Vagina (tissue), 2 donors: ENCODE measurements at regions not wholly inside any gene's neighbourhood (a gene's known extent, or its start where the extent isn't known, plus 50 kb on each side); places are given as distances from the start of the nearest gene placed in this dataset.

Experiments used
- DNase-seq, 2 donors: peaks; one replicate each; pipeline ENCODE4 v3.0.0-alpha.2; 2017; ENCODE audit errors: extremely low spot score in 2 of 2
- H3K27ac ChIP-seq: fragments of 200-600 bp; sonication (generic); one replicate; pipeline ENCODE4 v1.5.1; 2019
- H3K27me3 ChIP-seq: fragments of 200-600 bp; sonication (generic); one replicate; pipeline ENCODE4 v1.5.1; 2019
- H3K36me3 ChIP-seq, 2 donors: fragments of 200-600 bp; sonication (generic); one replicate each; pipeline ENCODE4 v1.5.1; 2017 to 2019
- H3K4me1 ChIP-seq: fragments of 200-600 bp; sonication (generic); one replicate; pipeline ENCODE4 v1.5.1; 2019
- H3K4me3 ChIP-seq, 2 donors: fragments of 200-600 bp; sonication (generic); 1 replicate in 1 of 2; 2 replicates in 1 of 2; pipeline ENCODE4 v1.5.1; 2016 to 2019
- H3K9me3 ChIP-seq: fragments of 200-600 bp; sonication (generic); one replicate; pipeline ENCODE4 v1.5.1; 2019
- POLR2A ChIP-seq, 2 donors: fragments of 450-650 bp; IDR thresholded peaks; one replicate each; pipeline ENCODE4 v1.6.1; 2017; ENCODE audit warnings: antibody characterized with exemption in 2 of 2, mild to moderate bottlenecking in 2 of 2, moderate library complexity in 2 of 2
- POLR2AphosphoS5 ChIP-seq, 2 donors: sonication (generic); formaldehyde crosslinking; IDR thresholded peaks; one replicate each; pipeline ENCODE4 v1.9.0; 2017; ENCODE audit warnings: antibody characterized with exemption in 2 of 2, mild to moderate bottlenecking in 2 of 2, low read depth in 1 of 2; ENCODE audit not compliant: insufficient read depth in 1 of 2
- intact Hi-C: fragments of 100-400 bp; cut with DNase I; formaldehyde crosslinking; loops from one replicate; pipeline ENCODE4 v1.15.1; 2023
- TF ChIP-seq, protein P1 (sequence below), 3 experiments: fragments of 450-650 bp in 2 of 3; fragments of 200-600 bp in 1 of 3; sonication (generic) in 1 of 3; IDR thresholded peaks; one replicate each; pipeline ENCODE4 v1.5.1; 2017 to 2019; ENCODE audit warnings: antibody characterized with exemption in 3 of 3, mild to moderate bottlenecking in 2 of 3, moderate library complexity in 2 of 3

DNA sequence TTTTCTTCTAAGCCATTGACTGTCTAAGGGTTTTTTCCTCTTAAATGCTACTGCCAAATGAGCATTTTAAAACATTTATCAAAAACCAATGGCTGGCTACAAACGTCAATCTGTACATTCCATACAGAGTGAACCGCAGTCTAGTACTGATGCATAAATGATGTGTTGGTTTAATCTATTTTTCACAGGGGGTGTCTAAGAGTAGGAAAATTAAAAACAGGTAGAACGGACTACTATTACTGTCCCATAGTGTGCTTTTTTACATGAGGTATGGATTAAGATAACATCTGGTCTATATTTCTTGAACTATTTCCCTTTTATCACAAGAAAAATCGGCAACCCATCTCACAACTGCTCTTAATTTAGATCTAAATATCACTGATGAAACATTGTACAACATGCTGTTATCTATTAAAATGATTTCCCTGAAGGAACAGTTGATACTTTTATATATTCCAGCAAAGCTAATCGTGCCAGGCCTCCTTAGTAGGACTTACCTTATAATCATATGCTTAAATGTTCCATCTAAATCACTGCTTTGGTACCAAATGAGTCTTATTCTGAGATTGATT, 172.9 kb upstream of the CDKN3 start:
- Histone ChIP-seq H3K9me3 (no peaks in the 10 kb centered on the region), H3K36me3 (no peaks in the 10 kb centered on the region)

GRCh38 chr14:54225457-54226060, 171.2 kb upstream of the CDKN3 start:
- Histone ChIP-seq H3K4me1 (no peaks in the 10 kb centered on the region), H3K9me3 (no peaks in the 10 kb centered on the region), H3K4me3 (no peak overlapping the region), H3K27ac (no peak overlapping the region), H3K27me3 (no peaks in the 10 kb centered on the region), H3K36me3 (no peaks in the 10 kb centered on the region)
- intact Hi-C loops: no loop called here
- no peak for DNase-seq
- TF ChIP-seq POLR2AphosphoS5 (IDR thresholded peaks at IDR 0.05; ENCODE audit: insufficient read depth in 1 of 2, low read depth in 1 of 2) (no peak), POLR2A (IDR thresholded peaks at IDR 0.05) (no peak)
- TF ChIP-seq, protein P1, sequence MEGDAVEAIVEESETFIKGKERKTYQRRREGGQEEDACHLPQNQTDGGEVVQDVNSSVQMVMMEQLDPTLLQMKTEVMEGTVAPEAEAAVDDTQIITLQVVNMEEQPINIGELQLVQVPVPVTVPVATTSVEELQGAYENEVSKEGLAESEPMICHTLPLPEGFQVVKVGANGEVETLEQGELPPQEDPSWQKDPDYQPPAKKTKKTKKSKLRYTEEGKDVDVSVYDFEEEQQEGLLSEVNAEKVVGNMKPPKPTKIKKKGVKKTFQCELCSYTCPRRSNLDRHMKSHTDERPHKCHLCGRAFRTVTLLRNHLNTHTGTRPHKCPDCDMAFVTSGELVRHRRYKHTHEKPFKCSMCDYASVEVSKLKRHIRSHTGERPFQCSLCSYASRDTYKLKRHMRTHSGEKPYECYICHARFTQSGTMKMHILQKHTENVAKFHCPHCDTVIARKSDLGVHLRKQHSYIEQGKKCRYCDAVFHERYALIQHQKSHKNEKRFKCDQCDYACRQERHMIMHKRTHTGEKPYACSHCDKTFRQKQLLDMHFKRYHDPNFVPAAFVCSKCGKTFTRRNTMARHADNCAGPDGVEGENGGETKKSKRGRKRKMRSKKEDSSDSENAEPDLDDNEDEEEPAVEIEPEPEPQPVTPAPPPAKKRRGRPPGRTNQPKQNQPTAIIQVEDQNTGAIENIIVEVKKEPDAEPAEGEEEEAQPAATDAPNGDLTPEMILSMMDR (IDR thresholded peaks at IDR 0.05): no peak

More for the DNA sequence above, 172.9 kb upstream of the CDKN3 start:
- Histone ChIP-seq H3K27me3 (no peaks in the 10 kb centered on the region), H3K4me1 (peaks cover 11% of the 10 kb centered on the region), H3K27ac (no peak overlapping the region), H3K4me3 (no peak overlapping the region)
- no peak for DNase-seq
- TF ChIP-seq, protein P1 (IDR thresholded peaks at IDR 0.05): no peak
- no peak for TF ChIP-seq POLR2AphosphoS5 (IDR thresholded peaks at IDR 0.05; ENCODE audit: insufficient read depth in 1 of 2, low read depth in 1 of 2)
- no peak for TF ChIP-seq POLR2A (IDR thresholded peaks at IDR 0.05)
- intact Hi-C loops: no loop called here

GRCh38 chr14:54226103-54226502, 170.7 kb upstream of the CDKN3 start:
- no peaks in the 10 kb centered on the region for H3K9me3 ChIP-seq
- intact Hi-C loops: no loop called here
- no peaks in the 10 kb centered on the region for H3K27me3 ChIP-seq
- no peak overlapping the region for H3K27ac ChIP-seq
- no peaks in the 10 kb centered on the region for H3K36me3 ChIP-seq
- TF ChIP-seq POLR2A (IDR thresholded peaks at IDR 0.05): no peak
- no peak for TF ChIP-seq POLR2AphosphoS5 (IDR thresholded peaks at IDR 0.05; ENCODE audit: insufficient read depth in 1 of 2, low read depth in 1 of 2)
- TF ChIP-seq, protein P1 (IDR thresholded peaks at IDR 0.05): no peak
- no peaks in the 10 kb centered on the region for H3K4me1 ChIP-seq
- H3K4me3 ChIP-seq: no peak overlapping the region
- no peak for DNase-seq

DNA sequence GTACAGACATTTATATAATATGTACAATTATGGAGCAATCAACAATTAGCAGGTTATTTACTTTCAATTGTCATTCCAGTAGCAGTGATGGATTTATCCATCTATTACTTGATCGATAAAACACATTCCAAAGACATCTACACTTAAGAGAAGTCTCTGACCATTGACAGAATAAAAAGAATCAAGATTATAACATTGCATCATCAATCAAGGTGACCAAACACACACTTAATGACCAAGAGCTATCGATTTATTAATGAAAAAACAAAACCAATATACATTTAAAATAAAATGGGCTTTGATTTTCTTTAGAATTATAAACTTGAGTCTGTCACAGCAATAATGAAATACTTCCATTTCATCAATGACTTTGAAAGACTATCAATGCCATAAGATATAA, 170.2 kb upstream of the CDKN3 start:
- DNase-seq: no peak
- H3K27me3 ChIP-seq: no peaks in the 10 kb centered on the region
- TF ChIP-seq, protein P1 (IDR thresholded peaks at IDR 0.05): no peak
- TF ChIP-seq POLR2A (IDR thresholded peaks at IDR 0.05) (no peak), POLR2AphosphoS5 (IDR thresholded peaks at IDR 0.05; ENCODE audit: insufficient read depth in 1 of 2, low read depth in 1 of 2) (no peak)

DNA sequence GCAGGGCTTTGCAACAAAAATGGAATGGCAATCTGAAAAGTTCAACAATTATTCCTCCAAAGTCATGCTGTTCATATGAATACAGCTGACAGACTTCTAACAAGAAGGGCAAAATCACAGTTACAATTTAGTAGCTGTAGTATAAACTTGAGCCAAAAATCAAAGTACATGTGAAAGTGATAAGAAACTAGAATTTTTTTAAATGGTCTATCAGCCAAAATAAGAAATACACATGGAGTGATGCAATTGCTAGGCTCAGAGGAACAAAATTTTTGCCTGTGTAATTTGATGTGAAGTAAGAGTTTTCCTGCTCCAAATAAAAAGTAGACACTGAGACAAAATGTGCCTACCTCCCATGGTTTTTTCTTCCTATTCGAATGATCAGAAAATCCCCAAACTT, 167.7 kb upstream of the CDKN3 start:
- H3K4me1 ChIP-seq: no peaks in the 10 kb centered on the region
- DNase-seq: no peak
- no peaks in the 10 kb centered on the region for H3K27me3 ChIP-seq
- no peaks in the 10 kb centered on the region for H3K36me3 ChIP-seq
- TF ChIP-seq POLR2A (IDR thresholded peaks at IDR 0.05): no peak
- TF ChIP-seq, protein P1 (IDR thresholded peaks at IDR 0.05): no peak
- TF ChIP-seq POLR2AphosphoS5 (IDR thresholded peaks at IDR 0.05; ENCODE audit: insufficient read depth in 1 of 2, low read depth in 1 of 2): no peak
- no peaks in the 10 kb centered on the region for H3K9me3 ChIP-seq
- H3K27ac ChIP-seq: no peak overlapping the region
- intact Hi-C loops: no loop called here
- no peak overlapping the region for H3K4me3 ChIP-seq

More for the DNA sequence above, 170.2 kb upstream of the CDKN3 start:
- no peaks in the 10 kb centered on the region for H3K9me3 ChIP-seq
- no peaks in the 10 kb centered on the region for H3K36me3 ChIP-seq
- H3K4me3 ChIP-seq: no peak overlapping the region
- intact Hi-C loops: no loop called here
- H3K27ac ChIP-seq: no peak overlapping the region
- no peaks in the 10 kb centered on the region for H3K4me1 ChIP-seq
